Fibroblast of lung (primary cell): ENCODE measurements at regions not wholly inside any gene's neighbourhood (a gene's known extent, or its start where the extent isn't known, plus 50 kb on each side); places are given as distances from the start of the nearest gene placed in this dataset.

ENCODE experiments used
- DNase-seq, 2 donors: peaks; one replicate each; pipeline versions ENCODE4 v3.0.0 to v3.0.0-alpha.2; 2010; ENCODE audit warnings: low read depth in 2 of 2
- H2AFZ ChIP-seq: 2 replicates; pipeline ENCODE4 v1.5.1; 2012; ENCODE audit warnings: low read length, control low read depth, inconsistent platforms
- H3K27ac ChIP-seq: 2 replicates; pipeline ENCODE4 v1.5.1; 2011; ENCODE audit warnings: low read length, control low read depth; ENCODE audit not compliant: insufficient read depth
- H3K27me3 ChIP-seq: 2 replicates; pipeline ENCODE4 v1.5.1; 2011; ENCODE audit warnings: mild to moderate bottlenecking, low read length; ENCODE audit not compliant: control insufficient read depth, insufficient read depth
- H3K36me3 ChIP-seq: 2 replicates; pipeline ENCODE4 v1.5.1; 2011; ENCODE audit warnings: low read length; ENCODE audit not compliant: control insufficient read depth, insufficient read depth
- H3K4me1 ChIP-seq: 2 replicates; pipeline ENCODE4 v1.5.1; 2011; ENCODE audit warnings: low read length; ENCODE audit not compliant: control insufficient read depth, insufficient read depth; ENCODE audit errors: extremely low read depth
- H3K4me2 ChIP-seq: 2 replicates; pipeline ENCODE4 v1.5.1; 2011; ENCODE audit warnings: low read length, control low read depth; ENCODE audit not compliant: insufficient read depth; ENCODE audit errors: extremely low read depth
- H3K4me3 ChIP-seq, 4 experiments: fragments of 200-600 bp in 1 of 4; sonication (generic) in 1 of 4; replicated peaks in 1 of 4; 2 replicates each; pipeline ENCODE4 v1.5.1; 2011 to 2016; ENCODE audit warnings: low read length in 4 of 4, low read depth in 3 of 4, mild to moderate bottlenecking in 3 of 4, control low read depth in 2 of 4, inconsistent platforms in 1 of 4, mixed read lengths in 1 of 4; ENCODE audit not compliant: insufficient read depth in 1 of 4; ENCODE audit errors: control extremely low read depth in 1 of 4
- H3K79me2 ChIP-seq: 2 replicates; pipeline ENCODE4 v1.5.1; 2012; ENCODE audit warnings: mild to moderate bottlenecking, low read length, inconsistent platforms; ENCODE audit not compliant: control insufficient read depth, insufficient read depth
- H3K9ac ChIP-seq: 2 replicates; pipeline ENCODE4 v1.5.1; 2011; ENCODE audit warnings: mild to moderate bottlenecking, low read length, control low read depth; ENCODE audit not compliant: insufficient read depth
- H3K9me3 ChIP-seq: 2 replicates; pipeline ENCODE4 v1.5.1; 2012; ENCODE audit warnings: low read depth, low read length; ENCODE audit not compliant: control insufficient read depth, insufficient read depth
- H4K20me1 ChIP-seq: 2 replicates; pipeline ENCODE4 v1.5.1; 2011; ENCODE audit warnings: low read length; ENCODE audit not compliant: control insufficient read depth, insufficient read depth; ENCODE audit errors: extremely low read depth
- CTCF ChIP-seq, 2 donors: IDR thresholded peaks in 1 of 2; conservative IDR thresholded peaks in 1 of 2; 1 replicate in 1 of 2; 2 replicates in 1 of 2; pipeline ENCODE4 v1.5.1; 2011 to 2012; ENCODE audit warnings: low read length in 2 of 2, control low read depth in 1 of 2, inconsistent platforms in 1 of 2, low read depth in 1 of 2, mild to moderate bottlenecking in 1 of 2
- EZH2 ChIP-seq: IDR thresholded peaks from 2 replicates; pipeline ENCODE4 v1.5.1; 2012; ENCODE audit warnings: low read length, control low read depth, mild to moderate bottlenecking; ENCODE audit errors: missing control alignments

DNA sequence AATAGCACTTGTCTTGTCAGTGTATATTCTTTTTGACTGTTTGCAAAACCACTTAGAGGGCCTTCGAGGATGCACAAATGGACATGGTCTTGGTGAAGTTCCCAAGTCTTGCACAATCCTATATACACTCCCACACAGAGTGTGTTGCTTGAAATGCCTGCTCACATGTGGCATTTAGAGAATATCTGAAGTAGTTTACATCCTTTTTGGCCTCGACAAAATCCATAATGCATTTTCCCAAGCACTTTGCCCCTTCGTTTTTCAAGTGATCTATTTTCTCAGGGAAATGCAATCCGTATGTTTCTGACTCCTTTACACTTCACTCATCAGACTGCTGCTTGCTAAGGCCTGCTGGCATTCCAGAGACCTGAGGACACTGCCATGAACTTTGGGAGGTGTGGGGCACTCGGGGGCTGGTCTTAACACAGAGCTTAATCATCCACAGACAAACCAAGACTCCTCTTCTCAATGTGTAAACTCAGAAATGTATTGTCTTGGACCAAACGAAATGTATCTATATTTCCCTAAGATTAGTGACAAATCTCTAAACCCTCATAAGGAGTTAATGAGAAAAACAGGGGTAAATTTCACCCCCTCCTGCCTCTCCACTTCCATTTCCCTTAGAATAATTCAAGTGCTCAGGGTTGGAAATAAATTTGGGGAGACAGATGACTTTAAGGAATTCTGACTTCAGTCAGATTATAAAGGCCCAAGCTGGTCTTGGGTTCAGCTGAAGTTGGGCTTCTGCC is 219.3 kb upstream of the APCDD1 start:
- DNase-seq: peak; percentile 66 to 94
- no peaks in the 10 kb centered on the region for H3K9me3 ChIP-seq
- H3K36me3 ChIP-seq: no peaks in the 10 kb centered on the region
- TF ChIP-seq CTCF (conservative IDR thresholded peaks at IDR 0.05 in 1 of 2, IDR thresholded peaks at IDR 0.05 in 1 of 2; ENCODE audit: low read depth in 1 of 2, low read length in 2 of 2) (no peak), EZH2 (no peak)
- no peak overlapping the region for H3K4me3 ChIP-seq
- H3K4me2 ChIP-seq: no peak overlapping the region
- no peaks in the 10 kb centered on the region for H3K4me1 ChIP-seq
- no peaks in the 10 kb centered on the region for H4K20me1 ChIP-seq
- H3K27me3 ChIP-seq: no peaks in the 10 kb centered on the region
- no peak overlapping the region for H3K9ac ChIP-seq
- H3K27ac ChIP-seq: no peak overlapping the region
- H3K79me2 ChIP-seq: no peaks in the 10 kb centered on the region
- no peak overlapping the region for H2AFZ ChIP-seq

GRCh38 chr18:10235661-10235952 is 218.8 kb upstream of the APCDD1 start:
- no peak overlapping the region for H3K9ac ChIP-seq
- no peaks in the 10 kb centered on the region for H3K79me2 ChIP-seq
- H3K4me3 ChIP-seq: no peak overlapping the region
- no peaks in the 10 kb centered on the region for H4K20me1 ChIP-seq
- TF ChIP-seq EZH2: no peak
- TF ChIP-seq CTCF (conservative IDR thresholded peaks at IDR 0.05 in 1 of 2, IDR thresholded peaks at IDR 0.05 in 1 of 2; ENCODE audit: low read depth in 1 of 2, low read length in 2 of 2): no peak
- H3K9me3 ChIP-seq: no peaks in the 10 kb centered on the region
- no peaks in the 10 kb centered on the region for H3K27me3 ChIP-seq
- no peak overlapping the region for H3K27ac ChIP-seq
- no peaks in the 10 kb centered on the region for H3K36me3 ChIP-seq
- H2AFZ ChIP-seq: no peak overlapping the region
- no peaks in the 10 kb centered on the region for H3K4me1 ChIP-seq
- no peak overlapping the region for H3K4me2 ChIP-seq
- peak in 1 of 2 donors; percentile 35 for DNase-seq

DNA sequence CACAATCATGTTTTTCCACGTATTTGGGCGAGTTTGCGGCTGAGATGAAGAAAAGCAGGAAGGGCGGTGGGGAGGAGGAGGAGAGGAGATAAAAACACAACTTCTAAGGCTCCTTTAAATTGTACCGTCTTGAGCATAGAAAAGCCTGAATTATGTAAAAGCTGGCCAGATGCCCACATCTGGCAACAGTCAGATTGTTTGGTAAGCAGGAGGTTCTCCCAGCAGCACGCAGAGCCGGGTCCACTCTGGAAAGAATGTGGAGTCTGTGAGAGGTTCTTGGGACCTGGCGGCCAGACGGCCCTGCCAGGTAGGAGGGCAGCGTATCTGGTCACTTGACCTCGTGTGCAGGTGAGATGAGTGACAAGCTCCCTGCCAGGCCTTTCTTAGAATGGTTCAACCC is 215.3 kb upstream of the APCDD1 start:
- Histone ChIP-seq H3K9me3 (no peaks in the 10 kb centered on the region), H3K4me1 (no peaks in the 10 kb centered on the region), H3K4me3 (no peak overlapping the region), H4K20me1 (no peaks in the 10 kb centered on the region), H2AFZ (no peak overlapping the region), H3K27ac (no peak overlapping the region), H3K4me2 (no peak overlapping the region), H3K36me3 (no peaks in the 10 kb centered on the region), H3K9ac (no peak overlapping the region), H3K79me2 (no peaks in the 10 kb centered on the region), H3K27me3 (no peaks in the 10 kb centered on the region)
- TF ChIP-seq CTCF (conservative IDR thresholded peaks at IDR 0.05 in 1 of 2, IDR thresholded peaks at IDR 0.05 in 1 of 2; ENCODE audit: low read depth in 1 of 2, low read length in 2 of 2): no peak
- no peak for TF ChIP-seq EZH2
- peak; percentile 14 to 47 for DNase-seq
